GM18867 (cell line): ENCODE measurements at regions not wholly inside any gene's neighbourhood (a gene's known extent, or its start where the extent isn't known, plus 50 kb on each side); places are given as distances from the start of the nearest gene placed in this dataset.

ENCODE experiments used
- ATAC-seq: cut with Tn5 transposase; IDR thresholded peaks from one replicate; pipeline ENCODE4 v1.9.1; 2021; ENCODE audit warnings: mild to moderate bottlenecking, moderate library complexity; ENCODE audit not compliant: unreplicated experiment

GRCh38 chr19:32186542-32187330, 158.7 kb upstream of the ZNF507 start:
- ATAC-seq, result no peak

DNA sequence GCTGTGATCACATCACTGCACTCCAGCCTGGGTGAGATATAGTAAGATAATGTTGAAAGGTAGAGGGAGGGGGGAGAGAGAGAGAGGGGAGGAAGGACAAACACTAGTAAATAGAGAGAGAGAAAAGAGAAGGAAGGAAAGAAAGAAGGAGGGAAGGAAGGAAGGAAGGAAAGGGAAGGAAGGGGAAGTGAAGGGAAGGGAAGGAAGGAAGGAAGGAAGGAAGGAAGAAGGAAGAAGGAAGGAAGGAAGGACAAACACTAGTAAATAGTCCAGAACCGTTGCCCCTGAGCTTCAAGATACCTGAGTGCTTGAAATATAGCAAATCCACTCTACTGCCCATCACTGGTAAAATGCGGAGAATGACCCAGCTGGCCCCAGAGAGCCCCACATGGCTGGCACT, 156.5 kb upstream of the ZNF507 start:
- no peak for ATAC-seq

GRCh38 chr19:32189956-32190706, 155.3 kb upstream of the ZNF507 start:
- ATAC-seq, result no peak

DNA sequence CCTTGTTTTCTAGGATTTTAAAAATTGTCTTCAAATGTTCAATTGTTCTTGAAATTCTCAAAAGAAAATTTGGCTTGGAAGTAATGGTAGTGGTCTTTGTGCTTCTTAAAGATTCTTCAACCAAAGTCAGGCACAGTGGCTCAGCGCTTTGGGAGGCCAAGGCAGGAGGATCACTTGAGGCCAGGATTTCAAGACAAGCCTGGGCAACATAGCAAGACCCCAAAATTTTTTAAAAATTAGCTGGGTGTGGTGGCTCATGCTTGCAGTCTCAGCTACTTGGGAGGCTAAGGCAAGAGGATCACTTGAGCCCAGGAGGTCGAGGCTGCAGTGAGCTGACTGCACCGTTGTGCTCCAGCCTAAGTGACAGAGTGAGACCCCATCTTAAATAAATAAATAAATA, 153.5 kb upstream of the ZNF507 start:
- ATAC-seq, result no peak

- no peak for ATAC-seq
These were observed 149.5 kb upstream of the ZNF507 start for GRCh38 chr19:32195706-32196610.

DNA sequence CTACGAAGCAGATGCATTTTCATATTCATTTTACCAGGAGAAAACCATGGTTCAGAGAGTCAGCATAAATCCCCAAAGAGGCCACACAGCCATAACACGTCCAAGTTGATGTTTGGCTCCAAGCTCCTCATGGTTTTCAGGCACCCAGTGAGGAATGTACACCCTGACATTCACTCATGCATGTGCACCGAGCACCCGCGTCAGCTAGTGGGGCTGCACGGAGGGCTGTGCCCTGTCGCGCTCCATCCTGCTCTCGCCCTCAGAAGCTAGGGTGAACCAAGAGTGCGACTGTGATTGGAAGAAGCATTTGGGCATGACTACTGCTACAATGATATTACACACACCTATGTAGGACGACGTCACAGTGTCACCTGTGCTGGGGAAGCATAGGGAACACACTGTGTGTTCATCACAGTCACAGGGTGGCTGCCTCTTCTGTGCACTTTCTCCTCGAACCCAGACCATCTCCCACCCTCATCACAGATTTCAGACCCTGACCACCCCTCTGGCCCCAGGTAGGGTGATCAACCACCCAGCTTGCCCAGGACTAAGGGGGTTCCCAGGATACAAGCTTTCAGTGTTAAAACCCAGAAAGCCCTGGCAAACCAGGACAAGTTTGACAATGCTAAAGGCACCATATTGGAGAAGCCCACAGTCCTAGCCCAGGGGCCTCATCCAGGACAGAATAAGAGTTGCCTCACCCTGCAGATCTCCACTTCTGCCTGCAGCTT, 148.6 kb upstream of the ZNF507 start:
- ATAC-seq, result no peak

- ATAC-seq, result no peak
These were observed 147.2 kb upstream of the ZNF507 start for GRCh38 chr19:32197896-32198882.

GRCh38 chr19:32199501-32200040, 145.8 kb upstream of the ZNF507 start:
- ATAC-seq, result no peak

GRCh38 chr19:32200312-32201038, 144.9 kb upstream of the ZNF507 start:
- no peak for ATAC-seq

DNA sequence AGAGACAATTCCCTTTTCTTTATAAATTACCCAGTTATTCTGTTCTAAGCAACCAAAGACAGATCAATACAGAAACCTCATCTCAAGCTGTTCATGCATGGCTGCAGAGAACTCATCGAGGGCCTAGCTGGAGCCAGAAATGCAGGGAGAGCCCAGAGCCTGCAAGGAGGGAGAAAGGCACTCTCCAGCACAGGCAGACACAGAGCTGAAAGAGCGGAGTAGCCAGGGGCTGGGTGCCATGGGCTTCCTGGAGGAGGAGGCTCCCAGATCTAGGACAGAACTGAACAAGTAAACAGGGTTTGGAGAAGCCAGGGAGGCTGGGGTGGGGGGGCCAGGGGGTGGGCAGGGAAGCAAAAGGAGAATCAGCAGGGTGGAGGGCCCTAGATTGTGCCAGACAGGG, 144.2 kb upstream of the ZNF507 start:
- ATAC-seq, result no peak

- no peak for ATAC-seq
These were observed 143.8 kb upstream of the ZNF507 start for GRCh38 chr19:32201636-32202051.

DNA sequence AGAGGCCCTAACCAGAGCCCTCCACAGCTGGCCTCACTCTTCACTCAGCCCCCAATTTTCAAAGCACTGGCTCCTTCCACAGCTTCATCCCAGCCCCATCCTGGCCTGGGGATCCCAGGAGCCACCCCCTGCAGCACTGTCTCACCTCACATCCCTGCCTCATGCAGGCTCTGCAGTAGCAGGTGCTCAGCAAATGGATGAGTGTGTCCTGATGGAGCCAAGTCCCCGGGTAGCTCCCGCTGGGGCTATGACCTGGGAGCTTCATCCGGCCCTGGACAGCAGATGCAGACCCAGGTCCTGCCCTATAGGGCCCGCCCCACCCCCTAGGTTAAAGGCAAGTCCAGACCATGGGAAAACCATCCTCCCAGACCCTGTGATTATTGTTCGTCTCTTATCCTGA, 143.2 kb upstream of the ZNF507 start:
- ATAC-seq, result no peak

GRCh38 chr19:32203161-32203560, 142.2 kb upstream of the ZNF507 start:
- ATAC-seq, result no peak

- ATAC-seq, result no peak
These were observed 139.3 kb upstream of the ZNF507 start for GRCh38 chr19:32206065-32206464.

GRCh38 chr19:32208060-32208459, 137.3 kb upstream of the ZNF507 start:
- ATAC-seq, result no peak

GRCh38 chr19:32219392-32219791, 126.0 kb upstream of the ZNF507 start:
- ATAC-seq, result no peak

GRCh38 chr19:32219881-32220472, 125.4 kb upstream of the ZNF507 start:
- ATAC-seq, result no peak

DNA sequence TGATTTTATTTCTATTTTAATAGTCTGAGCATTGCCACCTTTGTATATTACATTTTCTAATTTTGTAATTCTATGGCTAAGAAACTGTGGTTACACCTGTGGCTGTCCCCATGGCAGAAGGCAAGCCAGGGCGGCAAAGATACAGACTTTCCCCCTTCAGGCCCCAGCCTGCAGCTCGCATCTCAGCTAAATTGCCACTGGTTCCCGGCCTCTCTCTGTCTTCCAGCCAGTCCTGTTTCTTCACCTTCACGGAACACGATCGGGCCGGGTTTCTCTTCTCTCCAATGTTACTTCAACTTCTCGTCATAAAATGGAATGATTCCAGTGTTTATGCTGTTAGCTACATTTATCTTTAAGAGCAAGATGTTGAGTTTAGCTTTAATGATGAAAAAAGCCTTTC, 124.5 kb upstream of the ZNF507 start:
- no peak for ATAC-seq
